ENCODE measurements at regions not wholly inside any gene's neighbourhood (a gene's known extent, or its start where the extent isn't known, plus 50 kb on each side); places are given as distances from the start of the nearest gene placed in this dataset.
A peak's percentile ranks its signal among the peaks of the same experiment; 100 is the strongest.

DNA sequence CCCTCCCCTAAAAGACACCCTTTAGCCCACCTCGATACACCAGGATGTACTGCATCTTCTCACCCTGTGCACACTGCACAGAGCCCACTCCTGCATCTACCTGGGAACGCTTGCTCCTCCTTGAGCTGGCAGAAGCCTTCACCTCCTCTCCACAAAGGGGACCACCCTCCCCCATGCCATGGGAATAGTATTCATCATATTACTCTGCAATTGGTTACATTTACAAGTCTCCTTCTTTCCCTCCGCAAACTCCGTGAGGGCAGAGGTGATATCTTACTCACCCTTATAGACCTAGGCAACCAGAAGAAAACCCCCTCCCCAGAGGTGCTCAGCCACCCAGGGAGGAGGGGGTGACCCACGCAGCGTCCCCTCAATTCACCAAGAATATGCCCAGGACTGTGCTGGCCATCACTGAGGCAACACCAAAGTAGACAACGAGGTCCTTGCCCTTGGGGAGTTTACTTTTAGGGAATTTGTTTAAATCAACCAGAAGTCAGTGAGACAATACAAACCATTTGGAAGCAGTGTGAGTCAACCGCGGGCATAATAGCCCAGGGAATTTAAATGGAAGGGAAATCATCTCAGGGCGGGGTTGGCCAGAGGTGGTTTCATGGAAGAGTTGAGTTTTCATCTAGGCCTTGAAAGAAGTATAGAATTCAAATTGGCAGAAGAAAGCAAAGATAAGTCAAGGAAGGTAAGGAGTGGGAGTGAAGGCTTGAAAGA is 214.5 kb downstream of the BARX2 start:
- ATAC-seq (no peak), DNase-seq (no peak)
- H3K27ac ChIP-seq = no peak overlapping the region
- no peak overlapping the region for H3K4me3 ChIP-seq
- no peaks in the 10 kb centered on the region for H3K4me1 ChIP-seq
- no peaks in the 10 kb centered on the region for H3K9me3 ChIP-seq
- H3K27me3 ChIP-seq (ENCODE audit: low read depth) = no peaks in the 10 kb centered on the region
- no peak for TF ChIP-seq CTCF (IDR thresholded peaks at IDR 0.05)
- intact Hi-C loops (cut with DNase I) = no loop called here
- no peaks in the 10 kb centered on the region for H3K36me3 ChIP-seq

DNA sequence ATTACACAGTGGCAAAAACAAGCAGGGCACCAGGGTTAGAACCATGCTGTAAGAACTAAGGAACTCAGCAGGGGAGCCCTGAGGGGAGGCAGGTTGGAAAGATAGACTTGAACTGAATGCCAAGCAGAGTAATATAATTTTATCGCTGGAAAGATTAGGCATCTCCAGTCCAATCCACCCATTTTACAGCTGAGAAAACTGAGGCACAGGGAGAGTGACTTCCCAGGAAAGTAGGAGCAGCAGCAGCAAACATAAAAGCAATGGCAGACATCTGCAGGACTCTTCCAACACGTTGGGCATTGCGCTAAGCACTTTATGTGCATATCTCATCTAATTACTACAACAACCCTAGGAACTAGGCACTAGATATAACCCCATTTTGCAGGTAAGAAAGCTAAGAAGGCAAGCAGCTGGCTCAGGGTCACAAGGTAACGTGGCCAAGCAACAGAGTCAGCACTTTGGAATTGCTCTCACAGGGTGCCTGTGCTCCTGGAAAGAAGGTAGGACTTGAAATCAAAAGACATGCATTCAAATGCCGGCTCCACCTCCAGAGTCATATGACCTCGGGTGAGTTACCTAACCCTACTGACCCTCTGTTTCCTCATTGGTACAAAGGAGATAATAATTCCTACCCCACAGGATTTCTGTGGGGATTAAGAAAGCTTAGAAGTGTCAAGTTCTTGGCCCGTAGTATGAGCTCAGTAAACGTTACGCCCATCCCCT is 215.3 kb downstream of the BARX2 start:
- no peak for DNase-seq
- TF ChIP-seq CTCF (IDR thresholded peaks at IDR 0.05) = no peak
- no peaks in the 10 kb centered on the region for H3K4me1 ChIP-seq
- no peaks in the 10 kb centered on the region for H3K36me3 ChIP-seq
- ATAC-seq = no peak
- intact Hi-C loops (cut with DNase I) = no loop called here
- H3K4me3 ChIP-seq = no peak overlapping the region
- no peak overlapping the region for H3K27ac ChIP-seq
- no peaks in the 10 kb centered on the region for H3K9me3 ChIP-seq
- H3K27me3 ChIP-seq (ENCODE audit: low read depth) = no peaks in the 10 kb centered on the region

DNA sequence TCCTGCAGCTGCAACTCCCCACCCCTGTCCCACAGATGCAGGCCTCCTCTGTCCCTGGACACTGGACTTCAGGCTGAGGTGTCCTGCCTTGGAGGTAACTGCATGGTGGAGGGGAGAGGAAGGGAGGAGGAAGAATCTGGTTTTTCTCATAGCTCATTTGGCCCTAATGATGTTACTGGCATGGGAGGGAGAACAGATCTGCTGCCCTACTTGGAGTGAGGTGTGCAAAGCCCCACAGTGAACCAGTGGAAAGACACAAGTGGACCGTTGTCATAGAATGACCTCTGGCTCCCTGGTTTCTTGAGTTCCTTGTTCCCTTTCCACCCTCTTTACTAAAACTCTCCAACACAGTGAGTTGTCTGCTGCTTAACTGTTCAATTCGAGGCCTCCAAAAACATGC is 215.9 kb downstream of the BARX2 start:
- Histone ChIP-seq H3K9me3 (no peaks in the 10 kb centered on the region), H3K4me3 (no peak overlapping the region), H3K27me3 (ENCODE audit: low read depth) (no peaks in the 10 kb centered on the region), H3K4me1 (no peaks in the 10 kb centered on the region), H3K27ac (no peak overlapping the region), H3K36me3 (no peaks in the 10 kb centered on the region)
- DNase-seq = no peak
- TF ChIP-seq CTCF (IDR thresholded peaks at IDR 0.05) = no peak
- ATAC-seq = no peak
- intact Hi-C loops (cut with DNase I) = no loop called here

- no peak overlapping the region for H3K27ac ChIP-seq
- intact Hi-C loops (cut with DNase I) = no loop called here
- no peak for TF ChIP-seq CTCF (IDR thresholded peaks at IDR 0.05)
Observed at GRCh38 chr11:129592191-129592590, 216.5 kb downstream of the BARX2 start.

GRCh38 chr11:129593098-129593497 is 217.4 kb downstream of the BARX2 start:
- intact Hi-C loops (cut with DNase I) = no loop called here
- no peak for TF ChIP-seq CTCF (IDR thresholded peaks at IDR 0.05)
- H3K36me3 ChIP-seq = no peaks in the 10 kb centered on the region
- no peaks in the 10 kb centered on the region for H3K27me3 ChIP-seq (ENCODE audit: low read depth)
- DNase-seq (no peak), ATAC-seq (peak; percentile 43 to 77)
- H3K27ac ChIP-seq = no peak overlapping the region
- H3K4me3 ChIP-seq = no peak overlapping the region
- H3K9me3 ChIP-seq = no peaks in the 10 kb centered on the region
- H3K4me1 ChIP-seq = no peaks in the 10 kb centered on the region

More at GRCh38 chr11:129592191-129592590, 216.5 kb downstream of the BARX2 start:
- no peaks in the 10 kb centered on the region for H3K36me3 ChIP-seq
- H3K4me3 ChIP-seq = no peak overlapping the region
- DNase-seq (no peak), ATAC-seq (no peak)
- no peaks in the 10 kb centered on the region for H3K9me3 ChIP-seq
- H3K4me1 ChIP-seq = no peaks in the 10 kb centered on the region
- H3K27me3 ChIP-seq (ENCODE audit: low read depth) = no peaks in the 10 kb centered on the region
